Coronary artery (tissue), 2 donors: ENCODE measurements at regions not wholly inside any gene's neighbourhood (a gene's known extent, or its start where the extent isn't known, plus 50 kb on each side); places are given as distances from the start of the nearest gene placed in this dataset.

Source experiments
- DNase-seq: peaks from one replicate; pipeline ENCODE4 v3.0.0-alpha.2; 2017; ENCODE audit warnings: low spot score
- H3K27ac ChIP-seq, 2 donors: fragments of 200-600 bp; sonication (generic); one replicate each; pipeline ENCODE4 v1.5.1; 2016 to 2019
- H3K4me3 ChIP-seq: fragments of 200-600 bp; sonication (generic); 2 replicates; pipeline ENCODE4 v1.5.1; 2016; ENCODE audit warnings: mild to moderate bottlenecking, moderate library complexity
- CTCF ChIP-seq: fragments of 200-600 bp; sonication (generic); IDR thresholded peaks from one replicate; pipeline ENCODE4 v1.5.1; 2019; ENCODE audit warnings: antibody characterized with exemption

DNA sequence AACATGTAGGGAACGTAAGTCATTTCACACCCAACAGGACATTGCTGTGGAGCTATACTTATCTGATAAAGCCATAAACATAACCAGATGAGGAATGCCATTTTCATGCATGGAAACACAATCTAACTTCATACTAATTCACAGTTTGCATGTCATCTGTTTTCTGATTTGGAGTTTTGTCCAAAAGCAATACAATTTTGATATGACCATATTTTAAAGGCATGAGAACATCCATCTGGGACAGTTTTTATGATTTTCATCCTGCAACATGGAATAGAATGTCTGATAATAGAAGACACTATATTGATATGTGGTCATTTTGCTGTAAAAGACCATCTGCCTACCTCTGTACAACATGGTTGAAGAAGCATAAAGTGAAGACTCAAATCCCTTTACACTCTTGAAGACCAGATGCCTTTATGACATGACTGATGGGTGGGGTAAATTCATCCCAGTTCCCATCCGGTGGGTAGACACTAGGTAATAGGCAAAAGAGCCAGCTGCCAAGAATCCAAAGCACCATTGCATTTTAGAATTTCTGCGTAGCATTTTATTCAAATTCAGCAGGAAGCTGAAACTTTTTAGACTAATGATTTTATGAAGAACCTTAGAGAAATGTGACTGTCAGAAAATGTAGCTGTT, 309.8 kb downstream of the LMO7 start:
- no peak overlapping the region for H3K27ac ChIP-seq
- H3K4me3 ChIP-seq = no peak overlapping the region
- DNase-seq = no peak
- no peak for TF ChIP-seq CTCF

DNA sequence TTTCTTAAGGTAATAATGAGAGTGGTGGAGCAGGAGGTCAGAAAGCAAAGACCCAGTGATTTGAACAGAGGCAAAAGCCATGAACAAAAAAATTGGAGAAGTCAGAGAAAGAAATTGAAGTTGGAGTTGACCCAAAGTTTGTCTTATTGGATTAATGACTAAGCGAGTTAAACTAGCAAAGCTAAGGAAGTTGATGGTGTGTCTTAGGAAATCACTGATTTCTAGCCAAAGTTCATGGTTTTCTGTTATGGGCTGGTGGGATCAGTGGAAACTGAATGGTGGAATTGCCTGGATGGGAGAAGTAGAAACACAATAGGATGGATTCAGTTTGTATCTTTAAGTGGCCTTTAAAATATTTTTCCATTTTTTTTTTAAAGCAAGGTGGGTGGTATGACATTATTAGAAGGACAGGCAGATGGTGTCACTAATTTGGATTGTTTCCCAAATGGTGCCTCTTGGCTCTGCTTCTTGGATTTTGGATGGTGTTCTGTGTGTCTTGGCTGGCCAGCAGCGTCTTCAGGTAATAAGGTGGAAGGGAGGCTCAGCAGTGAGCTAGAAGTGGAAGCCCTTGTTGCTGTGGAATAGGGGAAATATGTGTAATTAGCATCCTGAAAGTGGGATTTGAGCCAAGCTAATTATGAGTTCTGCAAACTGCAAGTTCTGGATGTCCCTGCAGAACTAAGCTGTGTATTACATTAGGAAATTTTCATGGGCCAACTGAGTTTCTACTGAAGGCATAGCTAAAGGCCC, 302.9 kb downstream of the LMO7 start:
- H3K27ac ChIP-seq = no peak overlapping the region
- no peak for TF ChIP-seq CTCF

DNA sequence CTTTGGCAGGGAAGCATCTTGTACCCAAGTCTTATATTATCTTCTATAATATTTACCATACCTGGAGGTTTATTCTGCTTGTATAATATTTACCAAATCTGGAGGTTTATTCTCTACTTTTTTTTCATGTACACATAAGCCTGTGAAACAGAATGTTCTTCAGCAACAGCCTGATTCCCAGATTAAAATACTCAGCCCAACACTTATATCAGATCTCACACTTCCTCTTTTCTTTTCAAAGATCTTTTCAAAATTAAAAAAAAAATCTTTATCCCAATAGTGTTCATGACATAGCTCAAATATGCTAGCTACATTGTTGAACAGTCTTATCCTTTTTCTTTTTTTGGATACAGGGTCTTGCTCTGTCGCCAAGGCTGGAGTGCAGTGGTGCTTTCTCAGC, 300.7 kb downstream of the LMO7 start:
- no peak for DNase-seq
- TF ChIP-seq CTCF = no peak
- Histone ChIP-seq H3K4me3 (no peak overlapping the region), H3K27ac (no peak overlapping the region)

More for the DNA sequence above, 302.9 kb downstream of the LMO7 start:
- no peak for DNase-seq
- no peak overlapping the region for H3K4me3 ChIP-seq

DNA sequence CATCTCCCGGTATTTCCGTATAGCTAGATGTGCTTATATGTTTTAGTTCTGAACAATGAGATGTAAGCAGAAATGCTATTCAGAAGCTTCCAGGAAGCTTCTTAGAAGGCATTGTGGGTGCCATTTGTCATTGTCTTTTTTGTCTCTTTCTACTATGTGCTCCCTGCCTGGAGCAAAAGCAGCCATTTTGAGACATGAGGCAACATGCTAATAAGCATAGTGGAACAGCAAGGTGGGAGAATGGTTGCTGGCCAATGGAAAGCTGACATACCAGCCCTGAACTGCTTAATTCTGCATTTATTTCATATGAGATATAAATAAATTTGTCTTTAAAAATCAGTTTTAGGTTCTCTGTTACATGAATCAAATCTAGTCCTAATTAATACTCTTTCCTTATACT, 299.7 kb downstream of the LMO7 start:
- TF ChIP-seq CTCF = no peak
- Histone ChIP-seq H3K4me3 (no peak overlapping the region), H3K27ac (no peak overlapping the region)
- DNase-seq = no peak

- DNase-seq = no peak
- no peak for TF ChIP-seq CTCF
- Histone ChIP-seq H3K27ac (no peak overlapping the region), H3K4me3 (no peak overlapping the region)
Measured at GRCh38 chr13:75934889-75935288, 298.8 kb downstream of the LMO7 start.

- Histone ChIP-seq H3K27ac (no peak overlapping the region), H3K4me3 (no peak overlapping the region)
- no peak for TF ChIP-seq CTCF
- no peak for DNase-seq
Measured at GRCh38 chr13:75932636-75933035, 296.5 kb downstream of the LMO7 start.

DNA sequence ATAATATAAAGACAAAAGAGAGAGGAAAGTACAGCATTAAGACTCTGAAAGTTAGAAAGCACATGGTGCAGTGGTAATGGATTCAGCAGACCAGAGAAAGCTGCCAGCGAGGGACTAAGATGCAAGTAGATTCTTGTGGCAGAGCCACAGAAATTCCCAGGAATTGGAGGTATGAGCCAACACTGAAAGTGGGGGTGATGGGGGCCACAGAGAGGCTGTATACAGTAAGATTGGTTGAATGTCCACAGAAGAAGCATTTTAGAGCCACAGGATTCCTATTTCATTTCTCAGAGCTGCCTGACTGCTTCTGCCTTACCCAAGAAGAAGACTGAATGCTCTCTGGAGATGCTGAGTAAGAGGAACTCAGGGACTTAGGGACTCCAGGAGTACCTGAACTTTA, 295.0 kb downstream of the LMO7 start:
- no peak for TF ChIP-seq CTCF
- H3K27ac ChIP-seq = no peak overlapping the region
- no peak for DNase-seq
- no peak overlapping the region for H3K4me3 ChIP-seq
